NCI-H524 (cell line): ENCODE measurements at regions not wholly inside any gene's neighbourhood (a gene's known extent, or its start where the extent isn't known, plus 50 kb on each side); places are given as distances from the start of the nearest gene placed in this dataset.
"Not testable (repeated sequence)": the region's sequence is repeated elsewhere in the genome, so short reads cannot be mapped to it uniquely, and the experiment has no call there.

Source experiments
- DNase-seq, 2 experiments: peaks; one replicate each; lab custom pipeline; 2025; lab: John Stamatoyannopoulos, UW

- DNase-seq, result not testable (repeated sequence)
Measured at GRCh38 chr9:39463696-39464095, 108.2 kb downstream of the SPATA31A1 start.

- DNase-seq, result peak; percentile 66 to 82
Measured at GRCh38 chr9:39464122-39464777, 108.8 kb downstream of the SPATA31A1 start.

- DNase-seq, result not testable (repeated sequence)
Measured at GRCh38 chr9:39474499-39474898, 119.0 kb downstream of the SPATA31A1 start.

- DNase-seq, result not testable (repeated sequence)
Measured at GRCh38 chr9:39483073-39483472, 127.6 kb downstream of the SPATA31A1 start.

- DNase-seq, result not testable (repeated sequence)
Measured at GRCh38 chr9:39483880-39484279, 128.4 kb downstream of the SPATA31A1 start.

- not testable (repeated sequence) for DNase-seq
Measured at GRCh38 chr9:39484292-39484691, 128.8 kb downstream of the SPATA31A1 start.

GRCh38 chr9:39487477-39487876 is 132.0 kb downstream of the SPATA31A1 start:
- DNase-seq, result not testable (repeated sequence)

GRCh38 chr9:39496248-39496647 is 140.8 kb downstream of the SPATA31A1 start:
- not testable (repeated sequence) for DNase-seq

GRCh38 chr9:39503178-39503577 is 147.7 kb downstream of the SPATA31A1 start:
- not testable (repeated sequence) for DNase-seq

GRCh38 chr9:39527387-39528029 is 172.0 kb downstream of the SPATA31A1 start:
- DNase-seq, result not testable (repeated sequence)

GRCh38 chr9:39532597-39532996 is 177.1 kb downstream of the SPATA31A1 start:
- DNase-seq, result not testable (repeated sequence)

GRCh38 chr9:39533001-39533762 is 177.7 kb downstream of the SPATA31A1 start:
- not testable (repeated sequence) for DNase-seq

- not testable (repeated sequence) for DNase-seq
Measured at GRCh38 chr9:39533763-39534548, 178.5 kb downstream of the SPATA31A1 start.

GRCh38 chr9:39534897-39535296 is 179.4 kb downstream of the SPATA31A1 start:
- not testable (repeated sequence) for DNase-seq

GRCh38 chr9:39542157-39542556 is 186.7 kb downstream of the SPATA31A1 start:
- not testable (repeated sequence) for DNase-seq

- not testable (repeated sequence) for DNase-seq
Measured at GRCh38 chr9:39545079-39545478, 189.6 kb downstream of the SPATA31A1 start.

GRCh38 chr9:39550573-39550972 is 195.1 kb downstream of the SPATA31A1 start:
- not testable (repeated sequence) for DNase-seq

- peak in 1 of 2 experiments; percentile 4 for DNase-seq
Measured at GRCh38 chr9:39551544-39551943, 196.1 kb downstream of the SPATA31A1 start.

- DNase-seq, result not testable (repeated sequence)
Measured at GRCh38 chr9:39552242-39552881, 196.9 kb downstream of the SPATA31A1 start.

- DNase-seq, result not testable (repeated sequence)
Measured at GRCh38 chr9:39554352-39554751, 198.9 kb downstream of the SPATA31A1 start.

GRCh38 chr9:39559384-39559783 is 203.9 kb downstream of the SPATA31A1 start:
- DNase-seq, result peak in 1 of 2 experiments; percentile 22
